ENCODE measurements at regions not wholly inside any gene's neighbourhood (a gene's known extent, or its start where the extent isn't known, plus 50 kb on each side); places are given as distances from the start of the nearest gene placed in this dataset.

- no peak for TF ChIP-seq CTCF (IDR thresholded peaks at IDR 0.05)
- TF ChIP-seq HDAC2 (IDR thresholded peaks at IDR 0.05), result no peak
- no peak for TF ChIP-seq ELK1 (IDR thresholded peaks at IDR 0.05; ENCODE audit: low read depth, low read length)
- TF ChIP-seq POLR2A (IDR thresholded peaks at IDR 0.05; ENCODE audit: low read length), result no peak
- no peak for TF ChIP-seq RAD21 (conservative IDR thresholded peaks at IDR 0.05 in 1 of 2, IDR thresholded peaks at IDR 0.05 in 1 of 2)
- TF ChIP-seq EP300 (IDR thresholded peaks at IDR 0.05), result no peak
- TF ChIP-seq SMC3 (IDR thresholded peaks at IDR 0.05), result no peak
- no peak for TF ChIP-seq REST (IDR thresholded peaks at IDR 0.05)
- TF ChIP-seq MAX (IDR thresholded peaks at IDR 0.05), result no peak
- TF ChIP-seq RCOR1 (IDR thresholded peaks at IDR 0.05; ENCODE audit: low read depth, low read length), result no peak
Measured at GRCh38 chr20:60497298-60498035, 539.2 kb downstream of the CDH26 start.
